Body of pancreas (tissue), 4 donors: ENCODE measurements at regions not wholly inside any gene's neighbourhood (a gene's known extent, or its start where the extent isn't known, plus 50 kb on each side); places are given as distances from the start of the nearest gene placed in this dataset.

Experiments used
- ATAC-seq: fragments of 150-250 bp; one replicate; pipeline ENCODE4 v1.9.1; 2016
- DNase-seq, 4 donors: peaks; one replicate each; pipeline ENCODE4 v3.0.0-alpha.2; 2019
- H3K27ac ChIP-seq, 4 donors: fragments of 200-600 bp; sonication (generic); 1 replicate in 3 of 4; 2 replicates in 1 of 4; pipeline versions ENCODE4 v1.5.1 to v1.6.1; 2016 to 2019; ENCODE audit warnings: mild to moderate bottlenecking in 1 of 4, mixed read lengths in 1 of 4, moderate library complexity in 1 of 4
- H3K27me3 ChIP-seq, 2 donors: fragments of 200-600 bp; sonication (generic); one replicate each; pipeline ENCODE4 v1.6.0; 2016; ENCODE audit warnings: mild to moderate bottlenecking in 1 of 2
- H3K36me3 ChIP-seq, 2 donors: fragments of 200-600 bp; sonication (generic); replicated peaks in 1 of 2; 2 replicates each; pipeline ENCODE4 v1.5.1; 2016; ENCODE audit warnings: low read depth in 2 of 2; ENCODE audit not compliant: insufficient read depth in 1 of 2
- H3K4me1 ChIP-seq: fragments of 200-600 bp; sonication (generic); one replicate; pipeline ENCODE4 v1.6.0; 2016
- H3K4me3 ChIP-seq, 2 donors: fragments of 200-600 bp; sonication (generic); 1 replicate in 1 of 2; 2 replicates in 1 of 2; pipeline ENCODE4 v1.5.1; 2016 to 2019
- H3K9me3 ChIP-seq, 3 donors: fragments of 200-600 bp; sonication (generic); 1 replicate in 2 of 3; 2 replicates in 1 of 3; pipeline ENCODE4 v1.5.1; 2016
- CTCF ChIP-seq, 7 experiments: fragments of 450-650 bp in 4 of 7; fragments of 200-600 bp in 3 of 7; sonication (generic) in 3 of 7; IDR thresholded peaks; one replicate each; pipeline ENCODE4 v1.5.1; 2016 to 2019; ENCODE audit warnings: antibody characterized with exemption in 7 of 7
- POLR2A ChIP-seq, 3 donors: fragments of 450-650 bp; IDR thresholded peaks; one replicate each; pipeline ENCODE4 v1.6.1; 2016; ENCODE audit warnings: antibody characterized with exemption in 3 of 3, mild to moderate bottlenecking in 2 of 3
- WGBS, 2 donors: methylation state at CpG; one replicate each; pipeline ENCODE4 v1.1.5; 2017; 5-methylcytosine and 5-hydroxymethylcytosine counted together
- intact Hi-C: fragments of 100-400 bp; cut with DNase I; formaldehyde crosslinking; loops from one replicate; pipeline ENCODE4 v1.15.1; 2023

GRCh38 chr20:17129089-17129488, 97.8 kb upstream of the PCSK2 start:
- WGBS, 2 donors: 83% methylated on average over 5 of the region's 5 CpGs

GRCh38 chr20:17137692-17138091, 89.1 kb upstream of the PCSK2 start:
- H3K4me3 ChIP-seq: no peak overlapping the region
- no peaks in the 10 kb centered on the region for H3K36me3 ChIP-seq
- 76 to 81% methylated on average over 3 of the region's 3 CpGs for WGBS, 2 donors
- H3K27ac ChIP-seq: no peak overlapping the region
- H3K4me1 ChIP-seq: no peaks in the 10 kb centered on the region
- ATAC-seq (no peak), DNase-seq (no peak)
- H3K9me3 ChIP-seq: no peaks in the 10 kb centered on the region
- intact Hi-C loops: no loop called here
- H3K27me3 ChIP-seq: no peaks in the 10 kb centered on the region
- no peak for TF ChIP-seq POLR2A (IDR thresholded peaks at IDR 0.05)
- no peak for TF ChIP-seq CTCF (IDR thresholded peaks at IDR 0.05)

More at GRCh38 chr20:17129089-17129488, 97.8 kb upstream of the PCSK2 start:
- H3K9me3 ChIP-seq: no peaks in the 10 kb centered on the region
- no peak overlapping the region for H3K27ac ChIP-seq
- H3K4me1 ChIP-seq: no peaks in the 10 kb centered on the region
- H3K36me3 ChIP-seq: no peaks in the 10 kb centered on the region
- intact Hi-C loops: no loop called here
- ATAC-seq (no peak), DNase-seq (no peak)
- H3K4me3 ChIP-seq: no peak overlapping the region
- H3K27me3 ChIP-seq: no peaks in the 10 kb centered on the region
- TF ChIP-seq CTCF (IDR thresholded peaks at IDR 0.05): no peak
- TF ChIP-seq POLR2A (IDR thresholded peaks at IDR 0.05): no peak

GRCh38 chr20:17138237-17138636, 88.6 kb upstream of the PCSK2 start:
- Histone ChIP-seq H3K4me1 (no peaks in the 10 kb centered on the region), H3K9me3 (no peaks in the 10 kb centered on the region), H3K27me3 (no peaks in the 10 kb centered on the region), H3K4me3 (no peak overlapping the region), H3K36me3 (no peaks in the 10 kb centered on the region), H3K27ac (no peak overlapping the region)
- 82 to 87% methylated on average over 5 of the region's 5 CpGs for WGBS, 2 donors
- DNase-seq (no peak), ATAC-seq (no peak)
- no peak for TF ChIP-seq CTCF (IDR thresholded peaks at IDR 0.05)
- no peak for TF ChIP-seq POLR2A (IDR thresholded peaks at IDR 0.05)
- intact Hi-C loops: no loop called here

GRCh38 chr20:17140894-17141293, 85.9 kb upstream of the PCSK2 start:
- no peak for TF ChIP-seq CTCF (IDR thresholded peaks at IDR 0.05)
- TF ChIP-seq POLR2A (IDR thresholded peaks at IDR 0.05): no peak
- H3K9me3 ChIP-seq: no peaks in the 10 kb centered on the region
- H3K27me3 ChIP-seq: no peaks in the 10 kb centered on the region
- DNase-seq: no peak
- no peaks in the 10 kb centered on the region for H3K4me1 ChIP-seq
- WGBS, 2 donors: 86 to 91% methylated on average over 3 of the region's 3 CpGs
- no peak overlapping the region for H3K4me3 ChIP-seq
- intact Hi-C loops: no loop called here
- no peaks in the 10 kb centered on the region for H3K36me3 ChIP-seq
- H3K27ac ChIP-seq: no peak overlapping the region
- no peak for ATAC-seq

GRCh38 chr20:17141568-17141967, 85.3 kb upstream of the PCSK2 start:
- 78 to 84% methylated on average over 4 of the region's 4 CpGs for WGBS, 2 donors
- Histone ChIP-seq H3K4me3 (no peak overlapping the region), H3K36me3 (no peaks in the 10 kb centered on the region), H3K27ac (no peak overlapping the region), H3K9me3 (no peaks in the 10 kb centered on the region), H3K4me1 (no peaks in the 10 kb centered on the region), H3K27me3 (no peaks in the 10 kb centered on the region)
- no peak for TF ChIP-seq CTCF (IDR thresholded peaks at IDR 0.05)
- TF ChIP-seq POLR2A (IDR thresholded peaks at IDR 0.05): no peak
- DNase-seq (no peak), ATAC-seq (no peak)
- intact Hi-C loops: no loop called here
